ENCODE measurements at regions not wholly inside any gene's neighbourhood (a gene's known extent, or its start where the extent isn't known, plus 50 kb on each side); places are given as distances from the start of the nearest gene placed in this dataset.

GRCh38 chr15:39317225-39317624, 263.7 kb upstream of the THBS1 start:
- ChIA-PET CTCF (no interaction called here), POLR2A (no interaction called here)
- no TSS peak for BruUV-seq (replicated peaks)
- no peak overlapping the region for H3K4me3 ChIP-seq (ENCODE audit: low read depth in 2 of 2, low read length in 2 of 2)
- H3K27ac ChIP-seq (ENCODE audit: low read length) = no peak overlapping the region
- no peak for DNase-seq (ENCODE audit: low read depth, low spot score)
- in situ Hi-C loops (cut with HindIII; ENCODE audit: low pct_unique_long_range_greater_than_20kb, low sequenced_read_pairs) = no loop called here
- H3K9me3 ChIP-seq (ENCODE audit: control insufficient read depth, insufficient read depth, low read depth, low read length) = no peaks in the 10 kb centered on the region
- intact Hi-C loops (cut with micrococcal nuclease; ENCODE audit: unreplicated experiment) = no loop called here
- no peak for ATAC-seq
- no peaks in the 10 kb centered on the region for H3K36me3 ChIP-seq (ENCODE audit: control insufficient read depth, insufficient read depth, low read length)
- H3K4me1 ChIP-seq (ENCODE audit: control insufficient read depth, insufficient read depth, low read length) = no peaks in the 10 kb centered on the region
- H3K27me3 ChIP-seq (ENCODE audit: control insufficient read depth, insufficient read depth, low read length) = no peaks in the 10 kb centered on the region
- TF ChIP-seq TCF7L2 (IDR thresholded peaks at IDR 0.05; ENCODE audit: low read depth, low read length) (no peak), CTCF (IDR thresholded peaks at IDR 0.05) (no peak), SIN3A (IDR thresholded peaks at IDR 0.05; ENCODE audit: borderline replicate concordance, insufficient read depth, low read depth, low read length) (no peak), POLR2AphosphoS5 (IDR thresholded peaks at IDR 0.05; ENCODE audit: low read depth, low read length) (no peak), REST (IDR thresholded peaks at IDR 0.05; ENCODE audit: insufficient read depth in 1 of 2, low read depth in 2 of 2, low read length in 1 of 2) (no peak)

GRCh38 chr15:39318231-39318630, 262.6 kb upstream of the THBS1 start:
- CTCF ChIA-PET = no interaction called here
- in situ Hi-C loops (cut with HindIII; ENCODE audit: low pct_unique_long_range_greater_than_20kb, low sequenced_read_pairs) (no loop called here), intact Hi-C loops (cut with micrococcal nuclease; ENCODE audit: unreplicated experiment) (no loop called here)
- Histone ChIP-seq H3K36me3 (ENCODE audit: control insufficient read depth, insufficient read depth, low read length) (no peaks in the 10 kb centered on the region), H3K27me3 (ENCODE audit: control insufficient read depth, insufficient read depth, low read length) (no peaks in the 10 kb centered on the region), H3K9me3 (ENCODE audit: control insufficient read depth, insufficient read depth, low read depth, low read length) (no peaks in the 10 kb centered on the region), H3K4me1 (ENCODE audit: control insufficient read depth, insufficient read depth, low read length) (no peaks in the 10 kb centered on the region), H3K27ac (ENCODE audit: low read length) (no peak overlapping the region), H3K4me3 (ENCODE audit: low read depth in 2 of 2, low read length in 2 of 2) (no peak overlapping the region)
- ATAC-seq (no peak), DNase-seq (ENCODE audit: low read depth, low spot score) (no peak)
- POLR2A ChIA-PET = no interaction called here
- BruUV-seq (replicated peaks) = no TSS peak
- TF ChIP-seq TCF7L2 (IDR thresholded peaks at IDR 0.05; ENCODE audit: low read depth, low read length) (no peak), CTCF (IDR thresholded peaks at IDR 0.05) (no peak), POLR2AphosphoS5 (IDR thresholded peaks at IDR 0.05; ENCODE audit: low read depth, low read length) (no peak), SIN3A (IDR thresholded peaks at IDR 0.05; ENCODE audit: borderline replicate concordance, insufficient read depth, low read depth, low read length) (no peak), REST (IDR thresholded peaks at IDR 0.05; ENCODE audit: insufficient read depth in 1 of 2, low read depth in 2 of 2, low read length in 1 of 2) (no peak)

Data from Panc1 (cell line).